Parathyroid adenoma (tissue), 2 donors: ENCODE measurements at regions not wholly inside any gene's neighbourhood (a gene's known extent, or its start where the extent isn't known, plus 50 kb on each side); places are given as distances from the start of the nearest gene placed in this dataset.

Experiments used
- H2AFZ ChIP-seq: fragments of 300-600 bp; sonication (generic); one replicate; pipeline ENCODE4 v1.7.0; 2017; ENCODE audit warnings: antibody characterized with exemption, mild to moderate bottlenecking
- H3K27ac ChIP-seq: fragments of 300-600 bp; sonication (generic); one replicate; pipeline ENCODE4 v1.7.0; 2017
- H3K27me3 ChIP-seq: fragments of 300-600 bp; sonication (generic); one replicate; pipeline ENCODE4 v1.7.0; 2017; ENCODE audit warnings: low read length; ENCODE audit not compliant: control insufficient read depth, insufficient read depth
- H3K36me3 ChIP-seq: fragments of 300-600 bp; sonication (generic); one replicate; pipeline ENCODE4 v1.7.0; 2017; ENCODE audit warnings: low read length; ENCODE audit not compliant: control insufficient read depth, insufficient read depth
- H3K4me1 ChIP-seq: fragments of 300-600 bp; sonication (generic); one replicate; pipeline ENCODE4 v1.7.0; 2017; ENCODE audit warnings: control low read depth
- H3K4me2 ChIP-seq: fragments of 300-600 bp; sonication (generic); one replicate; pipeline ENCODE4 v1.7.0; 2017; ENCODE audit warnings: low read length
- H3K4me3 ChIP-seq: fragments of 300-600 bp; sonication (generic); one replicate; pipeline ENCODE4 v1.7.0; 2017; ENCODE audit warnings: low read depth, low read length
- H3K79me2 ChIP-seq: fragments of 300-600 bp; sonication (generic); one replicate; pipeline ENCODE4 v1.7.0; 2017; ENCODE audit warnings: control low read depth
- H3K9ac ChIP-seq: fragments of 300-600 bp; sonication (generic); one replicate; pipeline ENCODE4 v1.7.0; 2017; ENCODE audit warnings: mild to moderate bottlenecking
- H3K9me3 ChIP-seq: fragments of 300-600 bp; sonication (generic); one replicate; pipeline ENCODE4 v1.7.0; 2017; ENCODE audit warnings: low read length; ENCODE audit not compliant: control insufficient read depth
- CTCF ChIP-seq: fragments of 300-600 bp; sonication (generic); IDR thresholded peaks from one replicate; pipeline ENCODE4 v1.7.0; 2017; ENCODE audit warnings: antibody characterized with exemption, mild to moderate bottlenecking
- donor health status: primary hyperparathyroidism.

- Histone ChIP-seq H3K4me3 (no peak overlapping the region), H3K9me3 (no peaks in the 10 kb centered on the region), H3K27ac (no peak overlapping the region), H3K4me2 (no peak overlapping the region), H3K36me3 (no peaks in the 10 kb centered on the region), H2AFZ (no peak overlapping the region), H3K9ac (no peak overlapping the region), H3K79me2 (no peaks in the 10 kb centered on the region), H3K27me3 (no peaks in the 10 kb centered on the region), H3K4me1 (no peaks in the 10 kb centered on the region)
- TF ChIP-seq CTCF, result no peak
Measured at GRCh38 chr20:56865055-56865454, 235.9 kb downstream of the TFAP2C start.

- no peak overlapping the region for H3K4me2 ChIP-seq
- H2AFZ ChIP-seq, result no peak overlapping the region
- H3K36me3 ChIP-seq, result no peaks in the 10 kb centered on the region
- no peak overlapping the region for H3K4me3 ChIP-seq
- no peak for TF ChIP-seq CTCF
- H3K27me3 ChIP-seq, result no peaks in the 10 kb centered on the region
- H3K4me1 ChIP-seq, result no peaks in the 10 kb centered on the region
- H3K27ac ChIP-seq, result no peak overlapping the region
- no peaks in the 10 kb centered on the region for H3K79me2 ChIP-seq
- H3K9ac ChIP-seq, result no peak overlapping the region
- H3K9me3 ChIP-seq, result no peaks in the 10 kb centered on the region
Measured at GRCh38 chr20:56867128-56867527, 238.0 kb downstream of the TFAP2C start.

- Histone ChIP-seq H3K9me3 (no peaks in the 10 kb centered on the region), H3K9ac (no peak overlapping the region), H3K79me2 (no peaks in the 10 kb centered on the region), H2AFZ (no peak overlapping the region), H3K4me2 (no peak overlapping the region), H3K27me3 (no peaks in the 10 kb centered on the region), H3K36me3 (no peaks in the 10 kb centered on the region), H3K4me1 (no peaks in the 10 kb centered on the region), H3K27ac (no peak overlapping the region), H3K4me3 (no peak overlapping the region)
- TF ChIP-seq CTCF, result no peak
Measured at GRCh38 chr20:56868746-56869145, 239.6 kb downstream of the TFAP2C start.

GRCh38 chr20:56870271-56870670, 241.2 kb downstream of the TFAP2C start:
- no peak overlapping the region for H3K4me3 ChIP-seq
- TF ChIP-seq CTCF, result no peak
- no peaks in the 10 kb centered on the region for H3K9me3 ChIP-seq
- no peak overlapping the region for H2AFZ ChIP-seq
- H3K79me2 ChIP-seq, result no peaks in the 10 kb centered on the region
- H3K27me3 ChIP-seq, result no peaks in the 10 kb centered on the region
- H3K9ac ChIP-seq, result no peak overlapping the region
- no peak overlapping the region for H3K27ac ChIP-seq
- no peak overlapping the region for H3K4me2 ChIP-seq
- H3K36me3 ChIP-seq, result no peaks in the 10 kb centered on the region
- H3K4me1 ChIP-seq, result no peaks in the 10 kb centered on the region

GRCh38 chr20:56871691-56872090, 242.6 kb downstream of the TFAP2C start:
- Histone ChIP-seq H3K4me2 (no peak overlapping the region), H3K9me3 (no peaks in the 10 kb centered on the region), H3K27ac (no peak overlapping the region), H3K4me1 (no peaks in the 10 kb centered on the region), H2AFZ (no peak overlapping the region), H3K79me2 (no peaks in the 10 kb centered on the region), H3K4me3 (no peak overlapping the region), H3K27me3 (no peaks in the 10 kb centered on the region), H3K9ac (no peak overlapping the region), H3K36me3 (no peaks in the 10 kb centered on the region)
- TF ChIP-seq CTCF, result no peak
